MM.1S (cell line): ENCODE measurements at regions not wholly inside any gene's neighbourhood (a gene's known extent, or its start where the extent isn't known, plus 50 kb on each side); places are given as distances from the start of the nearest gene placed in this dataset.

Experiments used
- DNase-seq: peaks from one replicate; pipeline ENCODE4 v3.0.0-alpha.2; 2015
- H2AFZ ChIP-seq: fragments of 300-600 bp; sonication (generic); 2 replicates; pipeline ENCODE4 v1.6.0; 2016; ENCODE audit warnings: antibody characterized with exemption, low read length
- H3F3A ChIP-seq: fragments of 300-600 bp; sonication (generic); 2 replicates; pipeline ENCODE4 v1.6.1; 2016; ENCODE audit warnings: mild to moderate bottlenecking, antibody characterized with exemption, low read length, moderate library complexity, mixed read lengths; ENCODE audit not compliant: insufficient read depth
- H3K27ac ChIP-seq: fragments of 300-600 bp; sonication (generic); 2 replicates; pipeline ENCODE4 v1.5.1; 2016; ENCODE audit warnings: mild to moderate bottlenecking, low read length
- H3K27me3 ChIP-seq: fragments of 300-600 bp; sonication (generic); replicated peaks from 2 replicates; pipeline ENCODE4 v1.6.0; 2016; ENCODE audit warnings: low read length; ENCODE audit not compliant: insufficient read depth
- H3K36me3 ChIP-seq: fragments of 300-600 bp; sonication (generic); replicated peaks from 2 replicates; pipeline ENCODE4 v1.6.1; 2016; ENCODE audit warnings: mild to moderate bottlenecking, low read length, mixed read lengths; ENCODE audit not compliant: insufficient read depth
- H3K4me1 ChIP-seq: fragments of 300-600 bp; sonication (generic); 2 replicates; pipeline ENCODE4 v1.6.1; 2016; ENCODE audit warnings: low read length, mixed read lengths
- H3K4me2 ChIP-seq: fragments of 300-600 bp; sonication (generic); 2 replicates; pipeline ENCODE4 v1.6.0; 2016; ENCODE audit warnings: low read depth, low read length
- H3K4me3 ChIP-seq: fragments of 300-600 bp; sonication (generic); 2 replicates; pipeline ENCODE4 v1.5.1; 2016; ENCODE audit warnings: low read length, mixed read lengths
- H3K79me2 ChIP-seq: fragments of 300-600 bp; sonication (generic); 2 replicates; pipeline ENCODE4 v1.6.1; 2016; ENCODE audit warnings: mixed run types, low read length, mixed read lengths
- H3K9ac ChIP-seq: fragments of 300-600 bp; sonication (generic); 2 replicates; pipeline ENCODE4 v1.6.1; 2016; ENCODE audit warnings: low read length, mixed read lengths
- H3K9me2 ChIP-seq: fragments of 300-600 bp; sonication (generic); replicated peaks from 2 replicates; pipeline ENCODE4 v1.6.1; 2016; ENCODE audit warnings: mild to moderate bottlenecking, low read length, mixed read lengths; ENCODE audit not compliant: insufficient read depth
- H3K9me3 ChIP-seq: fragments of 300-600 bp; sonication (generic); replicated peaks from 2 replicates; pipeline ENCODE4 v1.6.1; 2016; ENCODE audit warnings: mild to moderate bottlenecking, low read length, mixed read lengths; ENCODE audit not compliant: insufficient read depth
- H4K20me1 ChIP-seq: fragments of 300-600 bp; sonication (generic); 2 replicates; pipeline ENCODE4 v1.6.1; 2016; ENCODE audit warnings: mild to moderate bottlenecking, low read length, moderate library complexity, mixed read lengths; ENCODE audit not compliant: insufficient read depth
- CTCF ChIP-seq: fragments of 300-600 bp; sonication (generic); IDR thresholded peaks from 2 replicates; pipeline ENCODE4 v1.5.1; 2016; ENCODE audit warnings: antibody characterized with exemption, low read length, mixed read lengths
- EZH2 ChIP-seq: fragments of 300-600 bp; sonication (generic); optimal IDR thresholded peaks from 2 replicates; pipeline ENCODE3; 2017; ENCODE audit warnings: low read depth, mild to moderate bottlenecking, antibody characterized with exemption, low read length, mixed read lengths
- EZH2phosphoT487 ChIP-seq: fragments of 300-600 bp; sonication (generic); IDR thresholded peaks from 2 replicates; pipeline ENCODE4 v1.6.1; 2018; ENCODE audit warnings: antibody characterized with exemption, low read length

GRCh38 chr21:36547464-36547863, 67.5 kb upstream of the CLDN14 start:
- no peak overlapping the region for H3K27ac ChIP-seq
- no peaks in the 10 kb centered on the region for H3K9me2 ChIP-seq
- TF ChIP-seq EZH2phosphoT487: no peak
- no peak for TF ChIP-seq CTCF
- no peak for TF ChIP-seq EZH2
- H3K9ac ChIP-seq: no peak overlapping the region
- H3K4me3 ChIP-seq: no peak overlapping the region
- H3K36me3 ChIP-seq: no peaks in the 10 kb centered on the region
- no peaks in the 10 kb centered on the region for H3K9me3 ChIP-seq
- H4K20me1 ChIP-seq: no peaks in the 10 kb centered on the region
- no peak for DNase-seq
- no peaks in the 10 kb centered on the region for H3K27me3 ChIP-seq
- H3K79me2 ChIP-seq: no peaks in the 10 kb centered on the region
- H2AFZ ChIP-seq: no peak overlapping the region
- H3F3A ChIP-seq: no peaks in the 10 kb centered on the region
- H3K4me2 ChIP-seq: no peak overlapping the region
- peaks cover 13% of the 10 kb centered on the region for H3K4me1 ChIP-seq

GRCh38 chr21:36548866-36549265, 68.9 kb upstream of the CLDN14 start:
- Histone ChIP-seq H4K20me1 (no peaks in the 10 kb centered on the region), H2AFZ (no peak overlapping the region), H3K4me1 (no peaks in the 10 kb centered on the region), H3K9ac (no peak overlapping the region), H3K36me3 (no peaks in the 10 kb centered on the region), H3K79me2 (no peaks in the 10 kb centered on the region), H3K27me3 (no peaks in the 10 kb centered on the region), H3K4me2 (no peak overlapping the region), H3K9me2 (no peaks in the 10 kb centered on the region), H3K27ac (no peak overlapping the region), H3F3A (no peaks in the 10 kb centered on the region), H3K9me3 (no peaks in the 10 kb centered on the region), H3K4me3 (no peak overlapping the region)
- no peak for TF ChIP-seq EZH2
- TF ChIP-seq CTCF: no peak
- no peak for TF ChIP-seq EZH2phosphoT487
- DNase-seq: no peak

GRCh38 chr21:36549470-36549869, 69.5 kb upstream of the CLDN14 start:
- H3K79me2 ChIP-seq: no peaks in the 10 kb centered on the region
- no peak overlapping the region for H2AFZ ChIP-seq
- H3K27ac ChIP-seq: no peak overlapping the region
- no peaks in the 10 kb centered on the region for H3F3A ChIP-seq
- H3K36me3 ChIP-seq: no peaks in the 10 kb centered on the region
- TF ChIP-seq EZH2: no peak
- no peak for TF ChIP-seq EZH2phosphoT487
- TF ChIP-seq CTCF: no peak
- no peaks in the 10 kb centered on the region for H3K27me3 ChIP-seq
- no peak for DNase-seq
- H3K4me3 ChIP-seq: no peak overlapping the region
- H3K4me2 ChIP-seq: no peak overlapping the region
- no peak overlapping the region for H3K9ac ChIP-seq
- H3K4me1 ChIP-seq: no peaks in the 10 kb centered on the region
- H3K9me3 ChIP-seq: no peaks in the 10 kb centered on the region
- no peaks in the 10 kb centered on the region for H3K9me2 ChIP-seq
- H4K20me1 ChIP-seq: no peaks in the 10 kb centered on the region

- Histone ChIP-seq H3K36me3 (no peaks in the 10 kb centered on the region), H3F3A (no peaks in the 10 kb centered on the region), H3K4me3 (no peak overlapping the region), H3K4me2 (no peak overlapping the region), H3K79me2 (no peaks in the 10 kb centered on the region), H2AFZ (no peak overlapping the region), H3K27me3 (no peaks in the 10 kb centered on the region), H3K9me3 (no peaks in the 10 kb centered on the region), H3K27ac (no peak overlapping the region), H3K9me2 (no peaks in the 10 kb centered on the region), H4K20me1 (no peaks in the 10 kb centered on the region), H3K9ac (no peak overlapping the region), H3K4me1 (no peaks in the 10 kb centered on the region)
- TF ChIP-seq CTCF (no peak), EZH2phosphoT487 (no peak), EZH2 (no peak)
- no peak for DNase-seq
These were observed 70.8 kb upstream of the CLDN14 start for GRCh38 chr21:36550761-36551160.
